ENCODE measurements at regions not wholly inside any gene's neighbourhood (a gene's known extent, or its start where the extent isn't known, plus 50 kb on each side); places are given as distances from the start of the nearest gene placed in this dataset.

DNA sequence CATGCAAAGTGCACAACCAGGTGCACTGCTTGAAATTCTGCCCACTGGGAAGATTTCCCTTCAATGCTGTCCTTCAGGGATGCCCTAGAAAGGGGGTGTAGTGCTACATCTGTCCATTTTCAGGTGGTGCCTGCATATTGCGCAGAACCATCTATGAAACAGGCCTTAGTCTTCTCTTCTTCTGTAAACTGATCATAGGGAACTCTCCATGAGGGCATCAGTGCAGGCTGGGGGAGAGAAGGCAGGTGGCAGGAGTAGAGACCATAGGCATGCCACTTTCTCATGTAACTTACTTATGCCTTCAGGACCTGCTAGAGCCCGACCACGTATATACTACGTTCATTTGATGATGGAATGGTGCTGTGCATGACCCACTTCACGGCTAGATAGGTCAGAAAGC, 912.1 kb downstream of the SLC4A3 start:
- DNase-seq (ENCODE audit: low spot score) (no peak), ATAC-seq (ENCODE audit: low FRiP score) (no peak)
- TF ChIP-seq, protein P1, sequence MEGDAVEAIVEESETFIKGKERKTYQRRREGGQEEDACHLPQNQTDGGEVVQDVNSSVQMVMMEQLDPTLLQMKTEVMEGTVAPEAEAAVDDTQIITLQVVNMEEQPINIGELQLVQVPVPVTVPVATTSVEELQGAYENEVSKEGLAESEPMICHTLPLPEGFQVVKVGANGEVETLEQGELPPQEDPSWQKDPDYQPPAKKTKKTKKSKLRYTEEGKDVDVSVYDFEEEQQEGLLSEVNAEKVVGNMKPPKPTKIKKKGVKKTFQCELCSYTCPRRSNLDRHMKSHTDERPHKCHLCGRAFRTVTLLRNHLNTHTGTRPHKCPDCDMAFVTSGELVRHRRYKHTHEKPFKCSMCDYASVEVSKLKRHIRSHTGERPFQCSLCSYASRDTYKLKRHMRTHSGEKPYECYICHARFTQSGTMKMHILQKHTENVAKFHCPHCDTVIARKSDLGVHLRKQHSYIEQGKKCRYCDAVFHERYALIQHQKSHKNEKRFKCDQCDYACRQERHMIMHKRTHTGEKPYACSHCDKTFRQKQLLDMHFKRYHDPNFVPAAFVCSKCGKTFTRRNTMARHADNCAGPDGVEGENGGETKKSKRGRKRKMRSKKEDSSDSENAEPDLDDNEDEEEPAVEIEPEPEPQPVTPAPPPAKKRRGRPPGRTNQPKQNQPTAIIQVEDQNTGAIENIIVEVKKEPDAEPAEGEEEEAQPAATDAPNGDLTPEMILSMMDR (IDR thresholded peaks at IDR 0.05) = no peak

DNA sequence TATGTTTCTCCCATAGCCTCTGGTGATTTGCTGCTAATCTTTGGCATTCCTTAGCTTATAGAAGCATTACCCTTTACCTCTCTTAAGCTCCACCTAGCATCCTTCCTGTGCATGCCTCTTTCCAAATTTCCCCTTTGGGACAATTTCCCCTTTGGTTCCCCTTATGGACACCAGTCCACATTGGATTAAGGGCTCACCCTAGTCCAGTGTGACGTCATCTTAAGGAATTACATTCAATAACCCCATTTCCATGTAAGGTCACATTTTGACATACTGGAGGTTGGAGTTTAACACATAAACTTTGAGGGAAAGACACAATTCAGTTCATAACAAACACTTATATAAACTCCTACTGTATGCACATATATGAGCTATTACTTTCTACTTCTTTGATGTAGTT, 916.6 kb downstream of the SLC4A3 start:
- DNase-seq (ENCODE audit: low spot score) (no peak), ATAC-seq (ENCODE audit: low FRiP score) (no peak)
- TF ChIP-seq, protein P1 (IDR thresholded peaks at IDR 0.05) = no peak

DNA sequence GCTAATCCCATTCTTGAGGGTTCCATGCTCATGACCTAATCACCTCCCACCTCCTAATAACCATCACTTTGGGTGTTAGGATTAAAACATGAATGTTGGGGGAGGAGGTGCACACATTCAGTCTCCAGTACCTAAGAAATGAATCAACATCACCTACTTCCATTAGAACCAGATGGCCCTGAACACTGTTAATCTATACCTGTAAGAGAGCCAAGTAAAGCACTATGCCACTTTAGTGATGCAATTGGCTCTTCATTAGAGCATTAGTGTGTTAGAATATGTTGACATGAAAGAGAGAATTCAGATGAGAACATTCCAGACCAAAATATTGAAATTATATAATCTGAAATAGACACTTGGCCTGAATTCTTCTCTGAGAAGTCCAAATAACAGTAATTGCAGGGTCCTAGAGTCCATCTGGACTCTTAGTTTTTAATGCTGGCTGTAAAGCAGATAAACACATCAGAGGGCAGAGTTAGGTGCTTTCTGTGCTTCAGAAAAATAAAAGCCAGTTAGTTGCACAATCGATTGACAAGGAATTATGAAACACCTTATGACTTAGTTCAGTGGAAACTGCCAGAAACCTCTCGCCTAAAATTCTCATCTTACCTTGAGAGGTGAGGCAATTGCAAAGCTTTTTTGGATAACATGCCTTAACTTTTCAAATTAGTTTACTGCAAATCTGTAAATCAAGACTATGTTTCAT, 923.7 kb downstream of the SLC4A3 start:
- DNase-seq (ENCODE audit: low spot score) (no peak), ATAC-seq (ENCODE audit: low FRiP score) (peak; percentile 74)
- TF ChIP-seq, protein P1 (IDR thresholded peaks at IDR 0.05) = no peak

DNA sequence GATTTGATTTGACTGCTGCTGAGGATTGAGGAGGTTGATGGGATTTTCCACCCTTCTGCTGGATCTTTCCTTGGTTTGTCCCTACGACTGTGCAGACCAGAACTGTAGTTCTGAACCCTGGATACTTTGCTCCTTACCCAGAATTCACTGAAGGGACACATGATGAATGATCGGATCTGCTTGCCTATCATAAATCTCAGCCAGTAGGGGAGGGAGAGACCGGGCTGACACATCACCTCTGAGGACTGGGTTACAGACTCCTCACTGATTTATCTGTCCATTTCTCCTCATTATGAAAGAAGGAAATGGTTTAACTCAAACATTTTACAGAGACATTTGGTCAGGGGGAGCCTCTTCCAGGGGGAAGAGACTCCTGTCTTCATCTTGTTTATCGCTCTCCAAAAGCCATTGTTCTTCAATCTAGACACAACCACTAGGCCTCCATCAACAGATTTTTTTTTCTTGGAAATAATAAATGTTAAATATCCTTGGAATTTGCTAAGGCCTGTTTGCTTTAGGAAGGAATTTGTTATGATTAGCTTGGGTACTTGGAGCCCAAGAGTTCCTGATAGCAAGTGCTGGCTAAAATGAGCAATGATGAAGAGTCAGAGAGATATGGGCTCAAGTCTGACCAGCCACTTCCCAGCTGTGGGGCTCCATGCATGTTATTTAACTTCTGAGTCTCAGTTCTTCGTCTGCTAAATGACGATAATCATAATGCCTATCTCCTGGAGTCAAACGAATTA, 925.5 kb downstream of the SLC4A3 start:
- DNase-seq (ENCODE audit: low spot score) (no peak), ATAC-seq (ENCODE audit: low FRiP score) (no peak)
- TF ChIP-seq, protein P1 (IDR thresholded peaks at IDR 0.05) = no peak

DNA sequence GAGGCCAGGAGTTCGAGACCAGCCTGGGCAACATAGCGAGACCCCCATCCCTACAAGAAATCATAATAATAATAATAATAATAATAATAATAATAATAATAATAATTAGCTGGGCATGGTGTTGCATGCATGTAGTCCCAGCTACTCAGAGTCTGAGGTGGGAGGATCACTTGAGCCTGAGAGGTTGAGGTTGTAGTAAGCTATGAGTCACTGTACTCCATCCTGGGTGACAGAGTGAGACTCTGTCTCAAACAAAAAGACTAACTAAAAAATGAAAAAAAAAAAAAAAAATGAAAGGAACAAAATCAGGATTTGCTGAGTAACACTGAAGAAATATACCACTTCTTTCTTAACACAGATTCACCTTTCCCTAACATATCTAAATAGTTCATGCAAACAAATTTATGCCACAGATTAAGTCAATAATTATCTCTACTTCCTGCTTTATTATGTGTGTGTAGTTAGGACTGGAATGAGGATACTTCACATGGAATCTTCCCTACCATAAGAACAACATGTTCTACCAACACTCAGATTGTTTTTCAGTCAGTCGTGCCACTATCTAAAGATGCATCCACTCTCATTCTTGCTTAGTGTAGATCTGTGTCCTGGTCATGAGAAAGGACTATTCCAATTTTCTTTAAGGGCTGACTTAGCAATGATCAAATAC, 928.7 kb downstream of the SLC4A3 start:
- TF ChIP-seq, protein P1 (IDR thresholded peaks at IDR 0.05) = no peak
- DNase-seq (ENCODE audit: low spot score) (no peak), ATAC-seq (ENCODE audit: low FRiP score) (no peak)

DNA sequence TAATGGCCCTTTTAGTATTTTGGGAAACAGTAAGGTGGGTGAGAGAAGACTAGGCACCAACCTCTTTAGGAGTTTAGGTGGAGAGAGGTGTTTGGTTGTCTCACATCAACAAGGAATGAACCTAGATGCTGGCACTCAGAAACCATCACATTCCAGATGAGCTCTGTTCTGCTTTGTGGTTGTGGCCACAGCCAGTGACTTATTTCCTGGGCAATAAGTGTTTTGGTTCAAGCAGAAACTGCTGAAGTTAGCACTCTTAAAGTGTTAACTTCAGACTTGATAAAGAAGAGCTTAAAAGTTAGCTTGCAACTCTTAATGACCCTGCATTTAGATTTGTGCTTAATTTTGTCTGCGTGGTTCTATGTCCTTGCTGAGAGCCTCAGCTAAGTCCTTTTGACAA, 929.2 kb downstream of the SLC4A3 start:
- TF ChIP-seq, protein P1 (IDR thresholded peaks at IDR 0.05) = no peak
- ATAC-seq (ENCODE audit: low FRiP score) (no peak), DNase-seq (ENCODE audit: low spot score) (no peak)

Measured in omental fat pad (tissue), 3 donors.